ENCODE measurements at regions not wholly inside any gene's neighbourhood (a gene's known extent, or its start where the extent isn't known, plus 50 kb on each side); places are given as distances from the start of the nearest gene placed in this dataset.

DNA sequence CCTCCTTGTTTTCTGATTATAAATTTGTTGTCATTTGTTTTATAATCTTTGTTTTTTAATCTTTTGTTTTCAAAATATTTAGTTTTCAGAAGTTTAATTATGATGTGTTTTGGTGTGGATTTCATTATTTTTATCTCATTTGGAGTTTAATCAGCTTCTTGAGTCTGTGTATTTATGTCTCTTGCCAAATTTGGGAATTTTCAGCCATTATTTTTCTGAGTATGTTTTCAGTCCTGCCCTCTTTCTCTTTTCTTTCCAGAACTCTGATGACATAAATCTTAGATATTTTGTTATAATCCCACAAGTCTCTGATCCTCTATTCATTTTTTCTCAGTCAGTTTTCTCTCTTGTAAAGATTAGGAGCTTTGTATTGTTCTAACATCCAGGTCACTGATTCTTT is 89.8 kb downstream of the RHOU start:
- intact Hi-C loops (cut with DNase I; ENCODE audit: low total_unique reads) = no loop called here
- H3K9me3 ChIP-seq = no peaks in the 10 kb centered on the region
- no peaks in the 10 kb centered on the region for H3K27me3 ChIP-seq
- H3K36me3 ChIP-seq = no peaks in the 10 kb centered on the region
- TF ChIP-seq CTCF (IDR thresholded peaks at IDR 0.05) = no peak
- H3K4me3 ChIP-seq = no peak overlapping the region
- DNase-seq = no peak
- no peaks in the 10 kb centered on the region for H3K4me1 ChIP-seq
- H3K27ac ChIP-seq = no peak overlapping the region

- no peak overlapping the region for H3K4me3 ChIP-seq
- intact Hi-C loops (cut with DNase I; ENCODE audit: low total_unique reads) = no loop called here
- no peak overlapping the region for H3K27ac ChIP-seq
- no peak for TF ChIP-seq CTCF (IDR thresholded peaks at IDR 0.05)
- H3K27me3 ChIP-seq = no peaks in the 10 kb centered on the region
- H3K9me3 ChIP-seq = no peaks in the 10 kb centered on the region
- peaks cover 0 to 4% (median 0%) of the 10 kb centered on the region in 4 donors for H3K4me1 ChIP-seq
- DNase-seq = no peak
- H3K36me3 ChIP-seq = no peaks in the 10 kb centered on the region
These were observed 90.7 kb downstream of the RHOU start for GRCh38 chr1:228825840-228826484.

DNA sequence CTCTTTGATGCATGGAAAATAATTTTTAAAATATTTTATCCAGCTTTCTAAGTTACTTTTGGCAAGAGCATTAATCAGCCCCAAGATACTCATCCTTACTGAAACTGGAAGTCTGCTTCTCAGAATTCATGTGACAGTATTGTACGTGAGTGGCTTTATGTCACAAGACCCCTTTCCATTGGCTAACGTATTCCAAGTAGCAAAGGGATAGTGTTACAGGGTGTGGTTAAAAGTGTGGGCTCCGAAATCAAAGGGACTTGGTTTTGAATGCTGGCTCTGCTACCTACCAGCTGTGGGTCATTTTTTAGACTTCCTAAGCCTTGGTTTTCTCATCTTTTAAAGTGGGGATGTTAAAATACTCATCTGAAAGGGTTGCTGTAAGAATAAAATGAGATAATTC is 91.7 kb downstream of the RHOU start:
- no peaks in the 10 kb centered on the region for H3K27me3 ChIP-seq
- no peak for DNase-seq
- no peaks in the 10 kb centered on the region for H3K36me3 ChIP-seq
- no peak for TF ChIP-seq CTCF (IDR thresholded peaks at IDR 0.05)
- H3K9me3 ChIP-seq = no peaks in the 10 kb centered on the region
- no peak overlapping the region for H3K4me3 ChIP-seq
- intact Hi-C loops (cut with DNase I; ENCODE audit: low total_unique reads) = no loop called here
- H3K27ac ChIP-seq = no peak overlapping the region
- peaks cover 0 to 5% (median 0%) of the 10 kb centered on the region in 4 donors for H3K4me1 ChIP-seq

- DNase-seq = no peak
- Histone ChIP-seq H3K36me3 (no peaks in the 10 kb centered on the region), H3K27me3 (no peaks in the 10 kb centered on the region), H3K4me3 (no peak overlapping the region), H3K4me1 (peaks cover 0 to 5% (median 0%) of the 10 kb centered on the region in 4 donors), H3K9me3 (no peaks in the 10 kb centered on the region), H3K27ac (no peak overlapping the region)
- no peak for TF ChIP-seq CTCF (IDR thresholded peaks at IDR 0.05)
- intact Hi-C loops (cut with DNase I; ENCODE audit: low total_unique reads) = no loop called here
These were observed 92.9 kb downstream of the RHOU start for GRCh38 chr1:228828151-228828550.

GRCh38 chr1:228830185-228830953 is 95.1 kb downstream of the RHOU start:
- TF ChIP-seq CTCF (IDR thresholded peaks at IDR 0.05) = no peak
- no peak overlapping the region for H3K27ac ChIP-seq
- H3K27me3 ChIP-seq = no peaks in the 10 kb centered on the region
- no peaks in the 10 kb centered on the region for H3K36me3 ChIP-seq
- no peak for DNase-seq
- H3K4me1 ChIP-seq = peaks cover 0 to 18% (median 10%) of the 10 kb centered on the region in 4 donors
- no peak overlapping the region for H3K4me3 ChIP-seq
- intact Hi-C loops (cut with DNase I; ENCODE audit: low total_unique reads) = no loop called here
- H3K9me3 ChIP-seq = no peaks in the 10 kb centered on the region

Measured in tibial artery (tissue), 4 donors.